BE2C (cell line): ENCODE measurements at regions not wholly inside any gene's neighbourhood (a gene's known extent, or its start where the extent isn't known, plus 50 kb on each side); places are given as distances from the start of the nearest gene placed in this dataset.

ENCODE experiments used
- DNase-seq: peaks from one replicate; pipeline ENCODE4 v3.0.0-alpha.2; 2020
- H3K27me3 ChIP-seq: fragments of 250-450 bp; sonication (Bioruptor Pico); 2 replicates; pipeline ENCODE4 v1.5.1; 2020; ENCODE audit warnings: mild to moderate bottlenecking
- H3K36me3 ChIP-seq: fragments of 250-450 bp; sonication (Bioruptor Pico); 2 replicates; pipeline ENCODE4 v1.5.1; 2020; ENCODE audit warnings: mild to moderate bottlenecking
- H3K4me1 ChIP-seq: fragments of 250-450 bp; sonication (Bioruptor Pico); 2 replicates; pipeline ENCODE4 v1.5.1; 2020
- H3K4me3 ChIP-seq: 2 replicates; pipeline ENCODE4 v1.5.1; 2011; ENCODE audit warnings: low read depth, low read length
- H3K9me3 ChIP-seq: fragments of 250-450 bp; sonication (Bioruptor Pico); 2 replicates; pipeline ENCODE4 v1.5.1; 2020
- CTCF ChIP-seq: IDR thresholded peaks from 2 replicates; pipeline ENCODE4 v1.5.1; 2012; ENCODE audit warnings: mild to moderate bottlenecking, low read depth, low read length

GRCh38 chr2:204012072-204012653, 75.6 kb downstream of the ICOS start:
- H3K36me3 ChIP-seq = no peaks in the 10 kb centered on the region
- peaks cover 28% of the 10 kb centered on the region for H3K4me1 ChIP-seq
- no peaks in the 10 kb centered on the region for H3K27me3 ChIP-seq
- peak; percentile 79 for DNase-seq
- no peaks in the 10 kb centered on the region for H3K9me3 ChIP-seq
- no peak for TF ChIP-seq CTCF
- H3K4me3 ChIP-seq = no peak overlapping the region

GRCh38 chr2:204015118-204015843, 78.7 kb downstream of the ICOS start:
- H3K27me3 ChIP-seq = no peaks in the 10 kb centered on the region
- H3K9me3 ChIP-seq = no peaks in the 10 kb centered on the region
- no peak overlapping the region for H3K4me3 ChIP-seq
- DNase-seq = no peak
- H3K4me1 ChIP-seq = peaks cover 32% of the 10 kb centered on the region
- H3K36me3 ChIP-seq = no peaks in the 10 kb centered on the region
- TF ChIP-seq CTCF = no peak

GRCh38 chr2:204018717-204019116, 82.2 kb downstream of the ICOS start:
- peak; percentile 71 for DNase-seq
- H3K9me3 ChIP-seq = no peaks in the 10 kb centered on the region

GRCh38 chr2:204019572-204020501, 83.3 kb downstream of the ICOS start:
- Histone ChIP-seq H3K9me3 (no peaks in the 10 kb centered on the region), H3K36me3 (no peaks in the 10 kb centered on the region), H3K4me1 (peaks cover 42% of the 10 kb centered on the region), H3K27me3 (no peaks in the 10 kb centered on the region), H3K4me3 (no peak overlapping the region)
- DNase-seq = no peak
- no peak for TF ChIP-seq CTCF

More at GRCh38 chr2:204018717-204019116, 82.2 kb downstream of the ICOS start:
- H3K36me3 ChIP-seq = no peaks in the 10 kb centered on the region
- no peak overlapping the region for H3K4me3 ChIP-seq
- TF ChIP-seq CTCF = no peak
- no peaks in the 10 kb centered on the region for H3K27me3 ChIP-seq
- H3K4me1 ChIP-seq = peaks cover 38% of the 10 kb centered on the region

- Histone ChIP-seq H3K4me1 (peaks cover 43% of the 10 kb centered on the region), H3K4me3 (no peak overlapping the region), H3K27me3 (no peaks in the 10 kb centered on the region), H3K9me3 (no peaks in the 10 kb centered on the region), H3K36me3 (no peaks in the 10 kb centered on the region)
- no peak for TF ChIP-seq CTCF
- DNase-seq = no peak
Measured at GRCh38 chr2:204021290-204022081, 84.9 kb downstream of the ICOS start.
